ENCODE measurements at regions not wholly inside any gene's neighbourhood (a gene's known extent, or its start where the extent isn't known, plus 50 kb on each side); places are given as distances from the start of the nearest gene placed in this dataset.

DNA sequence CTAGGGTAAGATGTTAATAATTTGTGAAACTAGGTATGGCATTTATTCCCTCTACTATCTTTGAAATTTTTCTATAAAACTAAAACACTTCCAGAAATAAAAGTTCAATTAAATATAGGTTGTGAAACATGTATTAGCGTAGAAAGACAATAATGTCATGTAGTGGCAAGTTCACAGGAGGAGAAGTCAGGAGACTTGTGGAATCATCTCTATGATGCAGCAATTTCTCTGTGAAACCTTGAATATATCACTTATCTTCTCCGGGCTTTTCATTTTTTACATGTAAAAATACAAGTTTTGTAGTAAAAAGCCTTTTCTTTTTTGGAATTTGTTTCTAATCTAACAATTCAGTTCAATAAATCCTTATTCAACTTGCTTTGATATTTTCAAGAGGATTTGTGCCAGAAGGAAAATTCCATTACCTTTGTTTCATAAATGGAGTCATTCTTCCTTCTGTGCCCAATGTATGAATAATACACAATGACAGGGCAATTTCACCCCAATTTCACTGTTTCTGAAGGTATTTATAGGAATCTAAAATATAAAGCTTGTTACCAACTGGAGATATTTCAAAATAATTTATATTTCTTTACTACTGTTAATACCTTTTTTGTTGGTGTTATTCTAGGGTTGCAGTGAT, 758.3 kb downstream of the FAM181B start:
- no peak for TF ChIP-seq CTCF (IDR thresholded peaks at IDR 0.05; ENCODE audit: extremely low read depth in 1 of 2, insufficient read depth in 1 of 2, low read depth in 1 of 2, low read length in 2 of 2)
- TF ChIP-seq POLR2AphosphoS5 (IDR thresholded peaks at IDR 0.05; ENCODE audit: insufficient read depth, low read depth, low read length) = no peak
- TF ChIP-seq EZH2 (IDR thresholded peaks at IDR 0.05; ENCODE audit: borderline replicate concordance, low read depth, low read length, severe bottlenecking) = no peak
